ENCODE measurements at regions not wholly inside any gene's neighbourhood (a gene's known extent, or its start where the extent isn't known, plus 50 kb on each side); places are given as distances from the start of the nearest gene placed in this dataset.

- TF ChIP-seq CTCF (IDR thresholded peaks at IDR 0.05) (no peak), POLR2AphosphoS5 (IDR thresholded peaks at IDR 0.05) (no peak)
These were observed 1115.2 kb upstream of the MIR17HG start for GRCh38 chr13:90232291-90232690.

Measured in prostate gland (tissue), 2 donors.